WTC11 (cell line): ENCODE measurements at regions not wholly inside any gene's neighbourhood (a gene's known extent, or its start where the extent isn't known, plus 50 kb on each side); places are given as distances from the start of the nearest gene placed in this dataset.

Experiments
- ESRRA ChIP-seq: sonication (generic); formaldehyde crosslinking; IDR thresholded peaks from 2 replicates; pipeline ENCODE4 v1.8.1; 2022; ENCODE audit warnings: mild to moderate bottlenecking, missing genetic modification reagents, borderline replicate concordance
- NFE2L1 ChIP-seq: sonication (generic); formaldehyde crosslinking; IDR thresholded peaks from 2 replicates; pipeline ENCODE4 v1.8.1; 2023; ENCODE audit warnings: missing genetic modification reagents
- TEAD4 ChIP-seq: sonication (generic); formaldehyde crosslinking; IDR thresholded peaks from 2 replicates; pipeline ENCODE4 v1.8.0; 2022; ENCODE audit warnings: mild to moderate bottlenecking, missing genetic modification reagents
- TP53 ChIP-seq: sonication (generic); formaldehyde crosslinking; IDR thresholded peaks from 2 replicates; pipeline ENCODE4 v1.8.1; 2023; ENCODE audit warnings: mild to moderate bottlenecking, missing genetic modification reagents
- ZNF263 ChIP-seq: sonication (generic); formaldehyde crosslinking; IDR thresholded peaks from 2 replicates; pipeline ENCODE4 v1.8.1; 2022; ENCODE audit warnings: low read depth, mild to moderate bottlenecking, moderate library complexity, missing genetic modification reagents
- TF ChIP-seq, protein P1 (sequence below): fragments of 200-600 bp; IDR thresholded peaks from 2 replicates; pipeline ENCODE4 v1.8.0; 2022; ENCODE audit warnings: antibody characterized with exemption
- TF ChIP-seq, protein P2 (sequence below): sonication (generic); formaldehyde crosslinking; IDR thresholded peaks from 2 replicates; pipeline ENCODE4 v1.8.0; 2022; ENCODE audit warnings: mild to moderate bottlenecking, missing genetic modification reagents
- TF ChIP-seq, protein P3 (sequence below): sonication (generic); formaldehyde crosslinking; conservative IDR thresholded peaks from 2 replicates; pipeline ENCODE4 v1.8.1; 2022; ENCODE audit warnings: mild to moderate bottlenecking, missing genetic modification reagents
- TF ChIP-seq, protein P4 (sequence below): sonication (generic); formaldehyde crosslinking; IDR thresholded peaks from 2 replicates; pipeline ENCODE4 v1.8.1; 2022; ENCODE audit warnings: low read depth, mild to moderate bottlenecking, moderate library complexity, missing genetic modification reagents, borderline replicate concordance
- TF ChIP-seq, protein P5 (sequence below): sonication (generic); formaldehyde crosslinking; IDR thresholded peaks from 2 replicates; pipeline ENCODE4 v1.8.1; 2022; ENCODE audit warnings: missing genetic modification reagents, borderline replicate concordance

DNA sequence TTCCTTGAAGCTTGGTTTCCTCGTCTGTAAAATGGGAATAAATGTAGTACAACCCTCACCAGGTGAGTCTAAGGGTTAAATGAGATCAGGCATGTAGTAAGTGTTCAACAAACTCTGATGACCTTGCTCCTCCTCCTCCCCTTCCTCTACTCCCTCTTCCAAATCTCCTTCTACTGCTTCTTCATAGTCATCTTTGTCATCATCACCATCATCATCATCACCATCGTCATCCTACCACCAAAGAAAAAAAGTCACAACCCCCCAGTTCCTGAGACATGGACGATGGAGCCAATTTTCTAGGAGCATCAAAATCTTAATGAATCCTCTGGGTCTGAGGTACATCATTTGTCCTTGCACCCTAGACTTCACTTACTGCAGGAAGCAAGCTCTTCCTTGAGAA lies 240.0 kb downstream of the ANKRD60 start:
- no peak for TF ChIP-seq NFE2L1 (CRISPR knock-in tag)
- no peak for TF ChIP-seq ZNF263 (CRISPR knock-in tag)
- TF ChIP-seq, protein P1, sequence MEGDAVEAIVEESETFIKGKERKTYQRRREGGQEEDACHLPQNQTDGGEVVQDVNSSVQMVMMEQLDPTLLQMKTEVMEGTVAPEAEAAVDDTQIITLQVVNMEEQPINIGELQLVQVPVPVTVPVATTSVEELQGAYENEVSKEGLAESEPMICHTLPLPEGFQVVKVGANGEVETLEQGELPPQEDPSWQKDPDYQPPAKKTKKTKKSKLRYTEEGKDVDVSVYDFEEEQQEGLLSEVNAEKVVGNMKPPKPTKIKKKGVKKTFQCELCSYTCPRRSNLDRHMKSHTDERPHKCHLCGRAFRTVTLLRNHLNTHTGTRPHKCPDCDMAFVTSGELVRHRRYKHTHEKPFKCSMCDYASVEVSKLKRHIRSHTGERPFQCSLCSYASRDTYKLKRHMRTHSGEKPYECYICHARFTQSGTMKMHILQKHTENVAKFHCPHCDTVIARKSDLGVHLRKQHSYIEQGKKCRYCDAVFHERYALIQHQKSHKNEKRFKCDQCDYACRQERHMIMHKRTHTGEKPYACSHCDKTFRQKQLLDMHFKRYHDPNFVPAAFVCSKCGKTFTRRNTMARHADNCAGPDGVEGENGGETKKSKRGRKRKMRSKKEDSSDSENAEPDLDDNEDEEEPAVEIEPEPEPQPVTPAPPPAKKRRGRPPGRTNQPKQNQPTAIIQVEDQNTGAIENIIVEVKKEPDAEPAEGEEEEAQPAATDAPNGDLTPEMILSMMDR, result no peak
- TF ChIP-seq TEAD4 (CRISPR knock-in tag), result no peak
- TF ChIP-seq, protein P2, sequence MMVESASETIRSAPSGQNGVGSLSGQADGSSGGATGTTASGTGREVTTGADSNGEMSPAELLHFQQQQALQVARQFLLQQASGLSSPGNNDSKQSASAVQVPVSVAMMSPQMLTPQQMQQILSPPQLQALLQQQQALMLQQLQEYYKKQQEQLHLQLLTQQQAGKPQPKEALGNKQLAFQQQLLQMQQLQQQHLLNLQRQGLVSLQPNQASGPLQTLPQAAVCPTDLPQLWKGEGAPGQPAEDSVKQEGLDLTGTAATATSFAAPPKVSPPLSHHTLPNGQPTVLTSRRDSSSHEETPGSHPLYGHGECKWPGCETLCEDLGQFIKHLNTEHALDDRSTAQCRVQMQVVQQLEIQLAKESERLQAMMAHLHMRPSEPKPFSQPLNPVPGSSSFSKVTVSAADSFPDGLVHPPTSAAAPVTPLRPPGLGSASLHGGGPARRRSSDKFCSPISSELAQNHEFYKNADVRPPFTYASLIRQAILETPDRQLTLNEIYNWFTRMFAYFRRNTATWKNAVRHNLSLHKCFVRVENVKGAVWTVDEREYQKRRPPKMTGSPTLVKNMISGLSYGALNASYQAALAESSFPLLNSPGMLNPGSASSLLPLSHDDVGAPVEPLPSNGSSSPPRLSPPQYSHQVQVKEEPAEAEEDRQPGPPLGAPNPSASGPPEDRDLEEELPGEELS (CRISPR knock-in tag), result no peak
- TF ChIP-seq TP53, result no peak
- no peak for TF ChIP-seq ESRRA (CRISPR knock-in tag)
- TF ChIP-seq, protein P3, sequence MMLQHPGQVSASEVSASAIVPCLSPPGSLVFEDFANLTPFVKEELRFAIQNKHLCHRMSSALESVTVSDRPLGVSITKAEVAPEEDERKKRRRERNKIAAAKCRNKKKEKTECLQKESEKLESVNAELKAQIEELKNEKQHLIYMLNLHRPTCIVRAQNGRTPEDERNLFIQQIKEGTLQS, result no peak
- TF ChIP-seq, protein P4, sequence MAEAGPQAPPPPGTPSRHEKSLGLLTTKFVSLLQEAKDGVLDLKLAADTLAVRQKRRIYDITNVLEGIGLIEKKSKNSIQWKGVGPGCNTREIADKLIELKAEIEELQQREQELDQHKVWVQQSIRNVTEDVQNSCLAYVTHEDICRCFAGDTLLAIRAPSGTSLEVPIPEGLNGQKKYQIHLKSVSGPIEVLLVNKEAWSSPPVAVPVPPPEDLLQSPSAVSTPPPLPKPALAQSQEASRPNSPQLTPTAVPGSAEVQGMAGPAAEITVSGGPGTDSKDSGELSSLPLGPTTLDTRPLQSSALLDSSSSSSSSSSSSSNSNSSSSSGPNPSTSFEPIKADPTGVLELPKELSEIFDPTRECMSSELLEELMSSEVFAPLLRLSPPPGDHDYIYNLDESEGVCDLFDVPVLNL (CRISPR knock-in tag), result no peak
- TF ChIP-seq, protein P5, sequence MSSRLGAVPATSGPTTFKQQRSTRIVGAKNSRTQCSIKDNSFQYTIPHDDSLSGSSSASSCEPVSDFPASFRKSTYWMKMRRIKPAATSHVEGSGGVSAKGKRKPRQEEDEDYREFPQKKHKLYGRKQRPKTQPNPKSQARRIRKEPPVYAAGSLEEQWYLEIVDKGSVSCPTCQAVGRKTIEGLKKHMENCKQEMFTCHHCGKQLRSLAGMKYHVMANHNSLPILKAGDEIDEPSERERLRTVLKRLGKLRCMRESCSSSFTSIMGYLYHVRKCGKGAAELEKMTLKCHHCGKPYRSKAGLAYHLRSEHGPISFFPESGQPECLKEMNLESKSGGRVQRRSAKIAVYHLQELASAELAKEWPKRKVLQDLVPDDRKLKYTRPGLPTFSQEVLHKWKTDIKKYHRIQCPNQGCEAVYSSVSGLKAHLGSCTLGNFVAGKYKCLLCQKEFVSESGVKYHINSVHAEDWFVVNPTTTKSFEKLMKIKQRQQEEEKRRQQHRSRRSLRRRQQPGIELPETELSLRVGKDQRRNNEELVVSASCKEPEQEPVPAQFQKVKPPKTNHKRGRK (CRISPR knock-in tag), result no peak
